PC-9 (cell line): ENCODE measurements at regions not wholly inside any gene's neighbourhood (a gene's known extent, or its start where the extent isn't known, plus 50 kb on each side); places are given as distances from the start of the nearest gene placed in this dataset.

Source experiments
- CTCF ChIP-seq: fragments of 200-600 bp; sonication (generic); conservative IDR thresholded peaks from 2 replicates; pipeline ENCODE4 v1.6.1; 2017; ENCODE audit warnings: mixed run types, antibody characterized with exemption, mild to moderate bottlenecking, moderate library complexity
- EZH2 ChIP-seq: fragments of 200-600 bp; sonication (generic); IDR thresholded peaks from 2 replicates; pipeline ENCODE4 v1.8.0; 2017; ENCODE audit warnings: antibody characterized with exemption, low read depth

GRCh38 chr5:126208691-126209090, 214.5 kb upstream of the GRAMD2B start:
- TF ChIP-seq CTCF (no peak), EZH2 (no peak)
